GM18498 (cell line): ENCODE measurements at regions not wholly inside any gene's neighbourhood (a gene's known extent, or its start where the extent isn't known, plus 50 kb on each side); places are given as distances from the start of the nearest gene placed in this dataset.

ENCODE experiments used
- ATAC-seq: cut with Tn5 transposase; IDR thresholded peaks from one replicate; pipeline ENCODE4 v1.9.1; 2021; ENCODE audit warnings: mild to moderate bottlenecking, moderate library complexity; ENCODE audit not compliant: unreplicated experiment

GRCh38 chr3:113051787-113052186, 61.0 kb downstream of the GTPBP8 start:
- no peak for ATAC-seq

- ATAC-seq: no peak
These were observed 62.4 kb downstream of the GTPBP8 start for GRCh38 chr3:113053169-113053568.

DNA sequence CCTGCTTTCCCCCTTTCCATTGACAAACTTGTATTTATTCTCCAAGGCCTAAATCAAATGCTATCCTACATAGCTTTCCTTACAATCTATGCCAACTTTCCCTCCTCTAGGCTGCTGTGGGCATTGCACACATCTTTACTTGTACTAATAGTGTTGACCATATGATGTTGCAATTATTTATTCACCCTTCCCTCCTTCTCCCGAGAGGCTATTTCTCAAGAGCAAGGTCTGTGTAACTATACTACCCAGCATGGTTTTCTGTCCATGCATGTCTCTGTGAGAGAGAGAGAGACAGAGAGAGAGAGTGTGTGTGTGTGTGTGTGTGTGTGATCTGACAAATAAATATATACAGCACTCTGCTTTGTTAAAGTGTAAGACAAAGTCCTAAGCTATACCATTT, 63.8 kb downstream of the GTPBP8 start:
- ATAC-seq: no peak

GRCh38 chr3:113055201-113055600, 64.4 kb downstream of the GTPBP8 start:
- ATAC-seq: no peak

- no peak for ATAC-seq
These were observed 65.2 kb downstream of the GTPBP8 start for GRCh38 chr3:113055961-113056360.

DNA sequence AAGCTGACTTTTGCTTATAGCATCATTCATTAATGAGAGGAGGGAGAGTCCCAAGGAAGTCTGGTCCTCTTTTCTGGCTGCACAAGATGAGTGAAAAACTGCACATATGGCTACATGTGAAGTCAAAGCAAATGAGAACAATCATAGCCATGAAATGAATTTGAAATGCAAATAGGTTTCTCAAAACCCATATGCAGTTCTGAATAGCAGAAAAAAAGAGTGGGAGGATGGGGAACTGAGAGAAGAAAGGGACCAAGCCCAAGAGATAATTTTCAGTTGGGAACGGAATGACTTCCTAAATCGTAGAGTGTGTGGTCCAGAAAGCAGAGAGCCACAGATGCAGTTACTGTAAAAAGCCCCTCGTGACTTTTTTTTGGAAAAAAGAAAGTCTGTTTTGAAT, 66.3 kb downstream of the GTPBP8 start:
- ATAC-seq: peak; percentile 75

DNA sequence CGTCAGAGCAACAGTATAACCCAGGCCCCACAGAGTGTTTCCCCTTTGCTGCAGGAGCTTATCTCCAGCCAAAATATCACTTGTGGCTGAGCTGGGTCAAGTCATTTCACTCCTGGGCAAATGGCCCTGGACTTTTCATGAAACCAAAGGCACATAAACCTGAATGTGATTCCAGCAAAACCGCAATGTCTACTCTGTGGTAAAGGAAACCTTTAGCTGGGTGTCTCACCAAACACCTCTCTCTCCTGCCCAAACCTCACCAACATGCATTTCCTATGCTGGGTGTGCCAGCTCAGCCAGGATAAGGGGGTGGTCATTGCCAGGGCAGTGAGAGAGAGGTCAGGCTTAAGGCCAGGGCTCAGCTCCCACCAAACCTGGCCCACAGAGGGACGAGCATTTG, 67.4 kb downstream of the GTPBP8 start:
- no peak for ATAC-seq

DNA sequence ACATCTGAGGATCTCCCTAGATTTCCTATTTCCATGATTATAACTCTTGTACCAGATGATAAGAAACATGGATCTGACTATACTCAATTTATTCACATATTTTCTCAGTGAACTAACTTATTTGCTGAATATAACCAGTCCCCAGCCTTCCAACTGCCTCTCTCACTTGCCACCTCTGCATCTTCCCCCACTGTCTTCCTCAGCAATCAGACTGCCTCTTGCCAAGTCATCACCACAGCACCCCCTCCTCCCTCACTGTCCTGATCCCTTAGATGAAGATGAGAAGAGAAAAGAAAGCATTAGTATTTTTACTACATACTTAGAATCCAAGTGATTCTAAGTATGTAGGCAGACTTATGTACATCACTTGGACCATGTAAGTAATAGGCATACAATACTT, 71.9 kb downstream of the GTPBP8 start:
- no peak for ATAC-seq

- no peak for ATAC-seq
These were observed 72.5 kb downstream of the GTPBP8 start for GRCh38 chr3:113063126-113063894.

- no peak for ATAC-seq
These were observed 73.4 kb downstream of the GTPBP8 start for GRCh38 chr3:113064183-113064582.

GRCh38 chr3:113065336-113065735, 74.6 kb downstream of the GTPBP8 start:
- ATAC-seq: no peak

DNA sequence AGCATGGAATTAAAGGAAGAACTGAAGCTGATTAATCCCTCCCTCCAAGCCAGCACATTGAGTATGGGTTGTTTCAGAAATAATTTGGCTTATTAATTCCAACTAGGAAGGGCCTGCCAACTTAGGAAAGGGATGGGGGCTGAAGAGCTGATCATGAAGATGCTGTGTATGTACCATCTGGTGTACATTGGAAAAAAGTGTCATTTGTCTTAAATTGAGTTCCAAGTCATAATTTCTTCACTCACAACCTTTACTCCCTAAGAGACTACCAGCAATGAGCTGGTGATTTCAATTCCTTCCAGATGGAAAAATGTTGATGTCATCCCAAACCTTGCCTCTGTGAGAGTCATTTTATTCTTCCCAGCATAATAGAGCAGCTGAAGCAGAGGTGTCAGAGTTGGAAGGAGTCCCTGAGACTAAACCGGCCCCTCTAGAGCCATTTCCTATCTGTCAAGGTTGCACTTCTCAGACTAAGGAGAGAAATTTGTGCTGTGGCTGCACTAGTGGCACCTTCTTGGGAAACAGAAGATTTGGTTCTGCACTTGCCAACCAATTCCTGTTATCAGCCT, 79.4 kb downstream of the GTPBP8 start:
- peak; percentile 9 for ATAC-seq

- peak; percentile 100 for ATAC-seq
These were observed 79.9 kb downstream of the GTPBP8 start for GRCh38 chr3:113070681-113071113.

DNA sequence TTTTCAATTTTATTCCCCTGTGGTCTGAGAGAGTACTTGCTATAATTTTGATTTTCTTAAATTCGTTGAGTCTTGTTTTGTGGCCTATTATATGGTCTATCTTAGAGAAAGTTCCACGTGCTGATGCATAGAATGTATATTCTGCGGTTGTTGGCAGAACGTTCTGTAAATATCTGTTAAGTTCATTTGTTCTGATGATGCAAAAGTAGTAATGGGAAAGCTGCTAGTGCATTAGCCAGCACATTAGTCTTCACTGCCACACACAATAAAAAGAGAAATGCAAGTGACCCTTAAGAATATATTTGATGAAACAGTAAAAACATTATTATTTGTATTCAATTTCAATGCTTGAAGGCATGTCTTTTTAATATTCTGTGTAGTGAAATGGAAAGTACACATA, 84.8 kb downstream of the GTPBP8 start:
- no peak for ATAC-seq

GRCh38 chr3:113079218-113079961, 88.6 kb downstream of the GTPBP8 start:
- ATAC-seq: peak; percentile 93

- ATAC-seq: no peak
These were observed 94.0 kb downstream of the GTPBP8 start for GRCh38 chr3:113084777-113085176.

DNA sequence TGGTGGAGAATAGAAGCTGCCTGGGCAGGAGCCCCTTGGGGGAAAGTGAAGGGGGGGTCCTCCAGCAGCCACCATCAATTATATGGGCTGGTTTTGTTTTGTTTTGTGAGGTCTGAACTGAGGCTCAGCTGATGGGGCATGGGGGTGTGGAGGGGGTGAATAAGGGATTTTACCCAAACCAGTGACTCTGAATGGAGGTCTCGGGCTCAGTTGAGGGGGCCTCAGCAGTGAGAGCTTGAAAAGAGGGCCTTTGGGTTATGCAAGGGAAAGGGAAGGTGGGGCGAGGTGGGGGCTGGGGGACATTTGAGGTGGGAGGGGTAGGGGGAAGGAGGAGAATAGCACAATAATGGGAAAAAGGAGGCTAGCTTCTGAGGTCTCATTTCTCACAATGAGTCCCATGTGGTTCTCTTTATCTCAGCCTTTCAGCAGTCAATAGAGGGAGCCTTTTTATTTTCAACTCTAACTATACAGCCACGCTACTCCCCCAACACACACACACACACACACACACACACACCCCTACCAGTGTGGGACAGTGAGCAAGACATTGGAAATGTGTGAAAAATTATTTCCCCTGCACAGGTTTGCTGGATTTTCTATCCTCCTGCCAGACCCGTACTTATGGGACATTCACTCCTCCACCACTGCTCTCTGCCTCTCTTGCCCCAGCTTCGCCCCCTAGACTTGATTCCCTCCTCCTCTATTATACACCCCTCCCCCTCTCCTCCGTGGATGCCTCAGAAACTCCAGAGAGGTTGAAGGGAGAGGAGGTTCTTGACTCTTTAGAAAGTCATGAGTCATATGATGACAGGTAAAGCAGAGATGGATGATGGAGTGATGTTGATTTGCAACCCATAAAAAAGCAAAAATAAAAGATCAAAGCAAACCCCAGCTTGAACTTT, 96.0 kb downstream of the GTPBP8 start:
- ATAC-seq: no peak

- no peak for ATAC-seq
These were observed 97.8 kb downstream of the GTPBP8 start for GRCh38 chr3:113088616-113089015.

GRCh38 chr3:113091417-113091816, 100.6 kb downstream of the GTPBP8 start:
- ATAC-seq: no peak

DNA sequence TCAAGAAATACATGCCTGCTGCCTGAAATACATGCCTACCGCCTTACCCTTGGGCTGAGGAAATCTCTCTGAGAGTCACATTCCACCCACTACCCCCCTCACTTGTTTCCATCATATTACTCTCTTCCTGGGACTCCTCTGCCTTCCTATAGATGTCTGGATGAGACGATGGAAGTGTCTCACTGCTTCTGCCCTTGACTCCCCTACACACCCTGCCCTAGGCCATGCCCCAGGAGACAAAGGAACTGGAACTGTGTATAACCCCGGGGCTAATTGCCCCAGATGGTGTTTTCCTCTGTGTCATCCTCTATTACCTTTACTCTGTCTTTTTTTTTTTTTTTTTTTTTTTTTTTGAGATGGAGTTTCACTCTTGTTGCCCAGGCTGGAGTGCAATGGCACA, 102.0 kb downstream of the GTPBP8 start:
- no peak for ATAC-seq
